HG02798 (cell line): ENCODE measurements at regions not wholly inside any gene's neighbourhood (a gene's known extent, or its start where the extent isn't known, plus 50 kb on each side); places are given as distances from the start of the nearest gene placed in this dataset.

ENCODE experiments used
- ATAC-seq: cut with Tn5 transposase; IDR thresholded peaks from one replicate; pipeline ENCODE4 v1.9.1; 2021; ENCODE audit warnings: mild to moderate bottlenecking; ENCODE audit not compliant: unreplicated experiment, poor library complexity

DNA sequence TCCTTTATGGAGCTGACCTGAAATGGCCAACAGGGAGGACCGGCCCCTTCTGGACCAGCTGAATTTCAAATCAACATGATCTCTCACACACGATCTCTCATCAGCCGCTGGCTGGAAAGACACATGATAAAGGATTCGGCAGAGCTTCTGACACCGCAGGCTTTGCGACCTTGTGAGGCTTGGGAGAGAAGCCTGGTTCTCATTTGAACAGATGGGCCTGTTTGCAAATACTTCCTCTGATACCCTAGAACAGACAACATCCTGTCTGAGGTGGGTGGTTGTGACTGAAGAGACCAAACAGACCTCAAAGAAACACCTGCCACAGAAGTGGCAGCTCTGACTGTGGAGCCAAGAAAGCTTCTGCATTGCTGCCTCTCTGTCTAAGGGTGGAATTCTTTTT is 77.9 kb upstream of the SDK2 start:
- no peak for ATAC-seq

DNA sequence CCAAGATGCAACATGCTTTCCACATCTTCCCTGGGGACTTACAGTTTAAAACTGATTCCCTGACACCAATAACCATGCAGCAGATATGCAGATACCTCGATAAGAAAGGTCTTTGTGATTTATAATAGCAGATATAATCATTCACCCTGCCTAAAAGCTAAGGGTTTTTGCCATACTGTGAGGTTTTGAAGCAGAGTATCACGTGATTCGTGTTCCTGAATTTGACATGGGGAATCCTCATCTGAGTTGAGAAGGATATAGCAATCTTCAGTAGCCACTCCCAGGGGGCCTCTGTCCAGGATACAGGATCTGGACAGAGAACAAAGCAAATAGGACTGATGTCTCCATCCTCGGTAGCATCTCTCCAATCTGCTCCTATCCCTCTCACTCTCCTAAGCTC is 79.1 kb upstream of the SDK2 start:
- no peak for ATAC-seq

DNA sequence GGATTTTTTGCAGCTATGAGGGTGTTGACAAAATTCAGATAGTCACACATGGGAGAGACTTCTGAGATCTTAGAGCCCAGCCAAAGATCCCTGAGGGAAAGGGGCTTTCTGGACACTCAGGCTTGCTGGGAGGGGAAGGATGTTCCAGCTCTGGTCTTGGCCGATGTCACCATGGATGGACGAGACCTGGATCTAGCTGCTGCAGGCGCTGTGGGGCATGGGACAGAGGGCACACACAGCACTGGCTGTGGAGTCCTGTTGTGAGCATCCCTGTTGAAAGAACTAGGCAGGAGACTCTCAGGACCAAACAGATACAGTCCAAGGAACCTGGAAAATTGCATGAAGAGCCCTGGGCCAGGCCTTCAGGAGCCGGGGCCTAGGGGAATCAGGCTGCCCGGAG is 80.1 kb upstream of the SDK2 start:
- no peak for ATAC-seq

DNA sequence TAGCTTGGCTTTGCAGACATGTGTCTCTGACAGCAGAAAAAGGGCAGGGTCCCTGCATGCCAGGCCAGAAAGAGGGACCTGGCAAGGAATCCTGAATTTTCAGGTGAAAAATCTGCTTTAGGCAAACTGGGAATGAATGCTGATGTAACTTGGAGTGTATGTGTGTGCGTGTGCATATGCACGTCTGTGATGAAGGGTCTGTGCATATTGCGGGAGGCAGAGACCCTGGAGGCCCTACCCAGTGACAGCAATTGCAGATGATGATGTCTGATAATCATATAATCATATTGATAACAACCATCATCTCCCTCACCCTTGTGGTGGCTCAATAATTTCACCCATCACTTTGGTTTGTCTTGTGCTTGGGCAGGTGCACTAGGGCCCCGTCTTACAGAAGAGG is 80.7 kb upstream of the SDK2 start:
- ATAC-seq, result no peak

DNA sequence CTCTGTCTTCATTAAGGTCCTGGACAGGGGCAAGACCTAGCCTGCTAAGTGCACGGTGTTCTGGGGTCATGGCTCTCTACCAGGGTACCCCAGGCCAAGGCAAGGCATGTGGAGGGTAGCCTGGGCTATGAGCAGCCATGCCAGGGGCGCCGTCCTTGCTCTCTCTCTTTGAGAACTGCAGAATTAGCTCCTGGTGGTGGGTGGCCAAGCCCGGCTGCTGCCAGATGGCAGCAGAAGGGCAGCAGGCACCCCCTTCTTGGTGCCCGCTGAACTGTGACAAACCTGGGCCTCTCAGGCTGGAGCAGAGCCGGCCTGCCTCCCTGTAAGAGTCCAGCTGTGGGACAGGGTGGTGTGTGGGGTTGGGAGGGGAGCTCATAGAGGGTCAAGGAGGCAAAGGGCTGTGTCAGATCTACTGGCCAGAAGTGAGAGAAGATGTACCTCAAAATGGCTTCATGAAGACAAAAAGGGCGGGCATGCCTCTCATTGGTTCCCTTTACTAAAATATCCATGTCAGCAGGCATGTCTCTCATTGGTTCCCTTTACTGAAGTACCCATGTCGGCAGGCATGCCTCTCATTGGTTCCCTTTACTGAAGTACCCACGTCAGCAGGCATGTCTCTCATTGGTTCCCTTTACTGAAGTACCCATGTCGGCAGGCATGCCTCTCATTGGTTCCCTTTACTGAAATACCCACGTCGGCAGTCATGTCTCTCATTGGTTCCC is 81.7 kb upstream of the SDK2 start:
- ATAC-seq, result no peak

DNA sequence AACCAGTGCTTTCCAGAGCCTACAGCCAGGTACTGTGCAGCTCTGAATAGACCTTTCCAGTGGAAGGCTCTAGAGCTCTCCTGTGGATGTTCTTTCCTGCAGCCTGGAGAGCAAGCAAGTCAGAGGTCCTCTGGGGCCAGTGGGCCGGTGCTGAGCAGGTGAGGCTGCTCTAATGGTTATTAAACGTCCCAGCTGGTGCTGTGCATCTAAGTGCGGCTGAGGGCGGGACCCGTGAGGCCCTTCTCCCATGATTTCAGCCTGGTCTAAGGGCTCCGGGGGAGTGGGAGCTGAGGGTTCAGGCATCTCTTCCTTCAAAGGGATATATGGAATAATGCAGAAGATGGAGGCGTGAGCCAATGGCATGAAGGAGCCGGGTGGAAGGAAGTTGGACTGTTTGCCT is 83.7 kb upstream of the SDK2 start:
- no peak for ATAC-seq

DNA sequence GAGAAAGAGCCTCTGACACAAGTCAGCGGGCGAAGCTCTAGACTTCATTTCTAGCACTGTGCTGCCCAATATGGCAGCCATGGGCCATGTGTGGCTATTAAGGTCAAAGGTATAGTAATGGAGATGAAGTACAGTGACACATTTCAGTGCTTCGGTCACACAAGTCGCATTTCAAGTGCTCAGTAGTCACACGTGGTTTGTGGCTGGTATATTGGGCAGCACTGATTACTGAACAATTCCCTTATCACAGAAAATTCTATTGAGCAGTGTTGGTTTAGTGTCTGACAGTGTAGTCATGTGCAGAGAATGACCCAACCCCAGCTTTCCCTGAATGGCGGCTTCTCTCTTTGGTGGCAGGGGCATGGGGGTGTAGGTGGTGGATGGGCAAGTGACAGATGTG is 84.9 kb upstream of the SDK2 start:
- no peak for ATAC-seq

DNA sequence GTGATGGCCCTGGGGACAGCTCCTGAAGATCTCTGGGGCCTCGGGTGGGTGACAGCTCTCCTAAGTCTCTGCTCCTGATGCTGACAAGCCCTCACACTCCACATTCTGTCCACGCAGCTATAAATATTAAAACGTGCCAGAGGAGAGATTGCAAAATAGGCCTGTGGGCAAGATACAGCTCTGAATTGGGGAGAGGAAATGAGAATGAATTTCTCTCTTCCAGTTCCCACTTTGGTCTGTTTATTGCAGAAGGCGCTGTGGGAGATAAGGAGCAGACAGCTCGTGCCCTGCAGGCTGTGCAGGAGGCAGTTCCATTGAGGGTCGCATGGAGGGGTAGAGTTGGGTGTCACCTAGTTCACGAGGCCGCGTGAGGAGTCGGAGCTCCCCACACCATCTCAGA is 87.5 kb upstream of the SDK2 start:
- no peak for ATAC-seq

DNA sequence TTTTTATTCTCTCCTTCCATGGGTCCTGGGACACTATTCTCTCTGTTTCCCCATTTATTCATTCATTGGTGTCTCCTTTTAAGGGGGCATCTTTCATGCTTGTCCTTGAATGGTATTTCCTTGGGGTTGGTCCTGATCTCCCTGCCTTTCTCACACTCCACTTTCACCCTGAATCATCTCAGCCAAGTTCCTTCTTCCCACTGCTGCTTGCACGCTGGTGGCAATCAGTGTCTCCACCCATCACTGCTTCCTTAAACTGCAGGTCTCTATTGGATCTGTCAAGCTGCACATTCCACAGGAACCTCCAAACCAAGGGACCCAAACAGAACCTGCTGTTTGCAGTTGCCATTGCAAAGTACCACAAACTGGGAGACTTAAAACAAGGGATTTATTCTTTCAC is 89.3 kb upstream of the SDK2 start:
- ATAC-seq, result no peak

DNA sequence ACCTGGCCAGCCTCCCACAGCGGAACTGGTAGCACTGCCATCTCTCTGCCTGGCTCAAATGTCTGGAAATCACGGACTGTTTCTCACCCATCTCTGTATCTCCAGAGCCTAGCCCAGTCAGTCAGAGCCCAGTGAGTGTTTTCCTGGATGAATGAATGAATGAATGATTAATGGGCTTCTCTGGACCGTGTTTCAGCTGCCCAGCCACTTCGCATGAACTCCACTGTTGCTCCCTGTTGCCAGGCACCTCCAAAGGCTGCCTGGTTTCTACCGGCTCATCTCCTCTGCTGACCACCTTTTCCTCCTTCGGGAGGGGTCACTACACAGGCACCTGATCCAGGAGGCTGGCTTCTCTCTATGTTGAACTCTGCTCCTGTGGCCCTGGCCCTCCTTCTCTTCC is 91.0 kb upstream of the SDK2 start:
- ATAC-seq, result no peak

DNA sequence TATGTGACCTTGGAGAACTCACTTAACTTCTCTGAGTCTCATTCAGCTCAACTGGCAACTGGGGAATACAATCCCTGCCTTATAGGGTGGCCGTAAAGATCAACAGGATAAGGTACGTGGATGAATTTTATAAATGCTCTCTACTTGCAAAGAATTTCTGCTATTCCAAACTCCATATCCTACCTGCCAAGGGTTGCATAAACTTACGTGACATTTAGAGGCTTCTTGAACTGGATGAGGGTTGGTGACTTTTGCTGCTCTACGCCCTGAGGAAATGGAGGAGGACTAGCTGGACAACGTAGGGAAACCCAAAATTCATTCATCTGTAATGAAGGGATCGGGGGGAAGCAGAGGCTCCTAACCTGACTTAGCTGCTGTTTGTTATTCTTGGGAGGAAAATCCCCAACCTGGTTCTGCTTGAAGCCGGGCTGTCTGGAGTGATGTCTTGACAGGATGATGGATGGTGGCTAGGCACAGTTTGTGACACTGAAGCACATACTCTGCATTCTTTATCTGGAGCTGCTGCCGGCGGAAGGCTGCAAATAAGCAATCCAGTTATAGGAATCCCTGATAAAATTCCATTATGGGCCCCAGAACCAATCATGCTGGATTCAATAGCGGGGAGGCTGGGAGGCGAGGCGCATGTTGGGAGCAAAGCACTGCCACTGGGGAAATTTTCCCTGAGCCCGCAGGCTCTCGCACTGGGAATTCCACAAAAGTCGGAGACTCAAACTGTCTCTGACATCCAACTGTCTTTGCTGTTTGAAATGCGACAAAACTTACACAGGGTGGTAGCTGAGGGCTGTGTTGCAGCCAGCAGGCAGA is 94.7 kb upstream of the SDK2 start:
- no peak for ATAC-seq

DNA sequence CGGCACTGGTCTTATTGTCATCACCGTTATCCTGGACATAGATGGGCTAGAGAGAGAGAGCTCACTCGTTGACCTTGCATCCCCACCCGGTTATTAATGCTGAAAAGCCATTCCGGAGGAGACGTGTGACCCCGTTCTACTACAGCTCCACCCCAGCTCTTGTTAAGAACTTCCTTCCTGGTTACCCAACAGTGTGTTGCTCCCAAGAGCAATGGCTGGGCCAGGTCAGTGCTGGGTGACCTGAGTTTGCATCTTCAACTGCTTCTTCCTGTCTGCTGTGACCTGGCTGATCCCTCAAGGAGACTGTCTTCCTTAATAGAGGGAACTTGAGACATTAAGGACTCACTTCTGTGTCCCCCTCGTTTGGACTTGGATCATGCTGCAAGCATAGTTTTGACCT is 96.1 kb upstream of the SDK2 start:
- no peak for ATAC-seq

DNA sequence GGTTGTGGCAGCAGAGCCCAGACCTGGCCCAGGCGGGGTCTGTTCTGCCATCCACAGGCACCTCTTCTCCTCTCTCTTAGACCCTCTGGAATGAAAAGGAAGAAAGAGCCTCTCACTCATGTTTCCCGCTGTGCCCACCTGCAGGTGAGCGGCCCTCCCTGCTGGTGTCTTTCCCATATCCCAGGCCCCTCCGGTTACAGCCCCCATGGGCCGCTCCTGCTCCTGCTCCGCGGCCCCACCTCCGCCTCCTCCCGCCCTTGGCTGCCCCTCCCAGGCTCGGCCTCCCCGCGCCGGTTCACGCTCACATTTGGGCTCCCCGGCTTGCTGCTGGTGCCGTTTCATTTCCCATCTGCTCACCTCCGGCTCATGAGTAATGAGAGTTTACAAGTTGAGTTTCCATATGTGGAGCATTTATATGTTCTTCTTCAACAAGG is 98.7 kb upstream of the SDK2 start:
- ATAC-seq, result no peak

DNA sequence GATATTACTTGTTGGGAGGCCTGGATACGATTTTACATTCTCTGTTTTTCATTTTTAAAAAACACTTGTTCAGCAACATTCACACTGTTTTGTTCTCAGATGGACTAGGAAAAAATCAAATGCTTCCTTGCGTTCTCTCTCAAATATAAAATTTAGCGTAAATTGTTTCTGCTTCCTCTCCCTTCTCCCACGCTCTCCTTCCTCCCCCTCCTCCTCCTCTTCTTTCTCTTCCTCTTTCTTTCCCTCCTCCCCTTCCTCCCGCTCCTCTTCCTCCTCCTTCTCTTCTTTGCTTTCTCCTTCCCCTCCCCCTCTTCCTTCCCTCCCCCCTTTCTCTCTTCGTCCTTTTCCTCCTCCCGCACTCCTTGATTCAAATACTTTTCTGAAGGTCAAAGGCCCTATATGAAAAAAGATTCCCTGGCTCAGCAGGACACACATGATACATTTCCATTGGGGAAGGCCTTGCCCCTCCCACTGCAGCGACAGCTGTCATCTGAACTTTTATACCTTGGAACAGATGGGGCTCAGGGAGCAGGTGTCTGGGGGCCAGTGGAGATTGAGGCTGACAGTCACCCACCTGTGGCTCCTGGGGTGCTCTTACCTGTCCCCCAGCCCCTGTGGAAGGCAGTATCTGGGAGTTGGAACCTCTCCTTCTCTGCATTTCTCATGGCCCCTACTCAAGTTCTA is 99.4 kb upstream of the SDK2 start:
- ATAC-seq, result no peak

DNA sequence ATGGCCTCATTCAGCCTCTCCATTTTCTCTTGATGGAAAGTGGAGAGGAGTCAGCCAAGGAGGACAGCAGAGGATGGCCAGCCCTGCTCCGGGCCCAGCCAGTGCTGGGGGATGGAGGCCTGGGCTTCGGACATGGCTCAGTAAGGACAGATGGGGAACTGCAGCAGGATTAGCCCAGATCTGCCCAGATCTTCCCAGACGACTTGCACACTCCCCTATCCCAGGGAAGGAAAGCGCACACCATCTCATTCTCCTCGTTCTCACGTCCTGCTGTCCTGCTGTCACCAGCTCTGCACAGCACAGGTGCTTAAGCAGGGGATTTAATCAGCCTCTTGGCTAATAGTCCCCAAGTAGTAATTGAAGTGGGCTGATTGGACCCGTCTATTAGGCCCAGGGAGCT is 100.2 kb upstream of the SDK2 start:
- ATAC-seq, result no peak

DNA sequence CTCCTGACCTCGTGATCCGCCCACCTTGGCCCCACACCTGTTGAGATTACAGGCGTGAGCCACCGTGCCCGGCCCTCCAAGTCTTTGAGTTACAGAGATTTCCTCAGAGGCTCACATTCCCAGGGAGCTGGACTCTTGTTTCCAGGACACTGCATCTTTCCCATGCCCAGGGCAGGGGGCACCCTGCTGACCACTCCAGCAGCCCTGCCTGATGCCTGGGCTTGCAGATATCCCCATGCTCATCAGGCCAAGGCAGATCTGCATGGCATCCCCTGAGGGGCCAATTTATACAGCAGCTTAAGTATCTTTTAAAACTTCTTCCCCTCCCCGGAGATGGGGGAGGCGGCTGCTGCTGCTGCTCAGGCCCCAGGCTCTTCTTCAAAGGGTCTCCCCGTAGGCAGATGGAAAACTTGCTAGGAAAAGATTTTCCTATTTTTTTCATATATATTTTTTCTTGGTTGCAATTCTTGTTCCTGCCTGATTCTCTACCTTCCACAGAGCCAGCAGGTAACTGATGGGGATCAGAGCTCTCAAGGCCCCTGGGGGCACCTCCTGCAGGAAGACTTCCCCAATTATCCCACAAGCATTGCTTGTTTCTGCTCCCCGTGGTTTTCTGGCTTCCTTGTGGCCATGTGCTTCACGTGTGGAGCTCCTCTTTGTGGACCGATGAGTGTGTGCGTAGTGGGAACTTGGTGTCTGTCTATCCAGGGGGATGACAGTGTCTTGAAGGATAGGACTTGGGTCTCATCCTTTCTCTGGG is 102.2 kb upstream of the SDK2 start:
- no peak for ATAC-seq

DNA sequence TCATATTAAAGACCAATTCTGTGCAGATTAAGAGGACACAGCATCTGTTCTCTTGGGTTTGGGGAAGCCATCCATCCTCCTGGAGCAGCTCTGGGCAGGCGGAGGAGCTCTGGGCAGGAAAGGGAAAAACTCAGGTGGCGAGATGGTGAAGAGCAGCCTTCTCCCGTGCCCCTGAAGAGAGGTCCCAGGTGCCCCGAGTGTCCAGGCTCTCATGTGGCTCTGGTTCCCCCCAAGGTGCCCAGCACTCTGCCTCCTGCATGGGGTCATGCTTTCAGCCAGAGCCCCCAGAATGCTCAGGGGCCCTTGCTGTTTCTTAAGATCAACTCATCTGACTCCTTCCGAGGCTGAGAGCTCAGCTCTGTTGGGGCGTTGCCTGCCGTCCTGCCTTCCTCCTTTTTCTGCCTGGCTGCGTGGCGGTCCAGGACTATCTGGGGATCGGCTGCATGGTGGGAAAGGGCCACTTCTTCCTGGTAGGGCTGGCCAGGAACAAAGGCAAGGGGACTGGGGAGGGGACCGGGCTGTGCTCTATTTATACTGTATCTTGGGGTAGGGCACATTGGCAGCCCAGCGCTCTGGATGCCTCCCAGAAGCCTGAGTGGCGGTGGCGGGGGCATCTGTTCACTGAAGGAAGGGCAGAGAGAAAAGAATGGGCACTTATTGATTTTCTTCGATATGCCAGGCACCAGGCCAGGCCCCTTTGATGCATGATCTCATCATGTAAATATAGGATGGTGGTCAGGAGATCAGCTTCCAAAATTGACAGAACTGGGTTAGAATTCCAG is 103.2 kb upstream of the SDK2 start:
- no peak for ATAC-seq

DNA sequence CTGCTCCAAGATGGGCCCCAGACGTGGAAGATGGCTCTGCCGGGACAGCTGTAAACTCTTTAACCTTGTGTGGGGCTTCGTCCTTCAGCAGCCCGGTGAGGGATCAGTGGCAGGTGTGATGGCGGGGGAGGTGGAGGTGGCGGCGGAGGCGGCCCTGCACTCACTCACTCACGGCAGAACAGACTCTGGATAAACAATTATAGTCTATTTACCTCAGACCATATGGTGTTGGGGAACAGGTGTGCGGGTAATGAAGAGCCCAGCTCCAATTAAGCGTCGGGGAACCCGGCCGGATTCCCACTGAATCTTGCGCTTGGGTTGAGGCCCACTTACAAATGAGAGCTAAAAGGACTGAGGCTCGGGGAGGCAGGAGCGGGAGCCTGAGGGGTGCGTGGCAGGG is 104.3 kb upstream of the SDK2 start:
- ATAC-seq, result no peak

DNA sequence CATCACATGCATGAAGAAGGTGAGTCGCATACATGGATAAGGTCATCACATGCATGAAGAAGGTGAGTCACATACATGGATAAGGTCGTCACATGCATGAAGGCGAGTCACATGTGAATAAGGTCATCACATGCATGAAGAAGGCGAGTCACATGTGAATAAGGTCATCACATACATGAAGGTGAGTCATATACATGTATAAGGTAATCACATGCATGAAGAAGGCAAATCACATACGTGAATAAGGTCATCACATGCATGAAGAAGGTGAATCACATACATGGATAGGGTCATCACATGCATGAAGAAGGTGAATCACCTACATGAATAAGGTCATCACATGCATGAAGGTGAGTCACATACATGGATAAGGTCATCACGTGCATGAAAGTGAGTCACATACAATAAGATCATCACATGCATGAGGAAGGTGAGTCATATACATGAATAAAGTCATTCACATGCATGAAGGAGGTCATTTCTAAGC is 105.1 kb upstream of the SDK2 start:
- no peak for ATAC-seq
